Common myeloid progenitor, CD34-positive (primary cell): ENCODE measurements at regions not wholly inside any gene's neighbourhood (a gene's known extent, or its start where the extent isn't known, plus 50 kb on each side); places are given as distances from the start of the nearest gene placed in this dataset.
"Not testable (repeated sequence)": the region's sequence is repeated elsewhere in the genome, so short reads cannot be mapped to it uniquely, and the experiment has no call there.

Source experiments
- CTCF ChIA-PET: fragments of 350-600 bp; sonication (Branson Sonifier 250); formaldehyde crosslinking; loops from one replicate; lab custom pipeline; 2021; ENCODE audit warnings: antibody characterized with exemption; lab: Charles Lee
- POLR2A ChIA-PET: fragments of 350-600 bp; sonication (Branson Sonifier 250); formaldehyde crosslinking; loops from one replicate; lab custom pipeline; 2021; ENCODE audit warnings: antibody characterized with exemption; lab: Charles Lee
- DNase-seq, 3 donors: peaks; one replicate each; pipeline versions ENCODE4 v3.0.0 to v3.0.0-alpha.2; 2013
- H3K27ac ChIP-seq, 2 experiments: 1 replicate in 1 of 2; 2 replicates in 1 of 2; pipeline ENCODE4 v1.7.0; 2013; ENCODE audit warnings: inconsistent platforms in 2 of 2, low read length in 2 of 2, mild to moderate bottlenecking in 2 of 2, low read depth in 1 of 2, moderate library complexity in 1 of 2; ENCODE audit not compliant: severe bottlenecking in 2 of 2, insufficient read depth in 1 of 2, poor library complexity in 1 of 2
- H3K27me3 ChIP-seq, 5 experiments: replicated peaks in 2 of 5; 1 replicate in 3 of 5; 2 replicates in 2 of 5; pipeline versions ENCODE4 v1.6.1 to v1.7.0; 2013; ENCODE audit warnings: low read length in 4 of 5, mild to moderate bottlenecking in 2 of 5, moderate library complexity in 2 of 5, inconsistent platforms in 1 of 5; ENCODE audit not compliant: insufficient read depth in 5 of 5, control insufficient read depth in 4 of 5
- H3K36me3 ChIP-seq, 4 experiments: 1 replicate in 2 of 4; 2 replicates in 2 of 4; pipeline versions ENCODE4 v1.6.1 to v1.7.0; 2013; ENCODE audit warnings: low read length in 3 of 4, control low read depth in 1 of 4, mild to moderate bottlenecking in 1 of 4; ENCODE audit not compliant: control insufficient read depth in 4 of 4, insufficient read depth in 4 of 4
- H3K4me1 ChIP-seq, 4 experiments: 1 replicate in 3 of 4; 2 replicates in 1 of 4; pipeline versions ENCODE4 v1.6.1 to v1.7.1; 2013; ENCODE audit warnings: low read length in 3 of 4, mild to moderate bottlenecking in 3 of 4, control low read depth in 1 of 4, inconsistent platforms in 1 of 4, moderate library complexity in 1 of 4; ENCODE audit not compliant: control insufficient read depth in 4 of 4, insufficient read depth in 4 of 4; ENCODE audit errors: control extremely low read depth in 1 of 4
- H3K4me3 ChIP-seq, 7 experiments: 1 replicate in 4 of 7; 2 replicates in 3 of 7; pipeline versions ENCODE4 v1.5.1 to v1.7.0; 2013; ENCODE audit warnings: mild to moderate bottlenecking in 7 of 7, low read length in 6 of 7, moderate library complexity in 6 of 7, inconsistent platforms in 2 of 7, low read depth in 2 of 7, control low read depth in 1 of 7; ENCODE audit not compliant: insufficient read depth in 4 of 7, control insufficient read depth in 1 of 7; ENCODE audit errors: extremely low read depth in 1 of 7
- H3K9me3 ChIP-seq, 5 experiments: 1 replicate in 4 of 5; 2 replicates in 1 of 5; pipeline versions ENCODE4 v1.6.1 to v1.7.1; 2013; ENCODE audit warnings: low read length in 4 of 5, mild to moderate bottlenecking in 2 of 5, inconsistent platforms in 1 of 5, low read depth in 1 of 5, moderate library complexity in 1 of 5; ENCODE audit not compliant: control insufficient read depth in 4 of 5, insufficient read depth in 2 of 5; ENCODE audit errors: control extremely low read depth in 1 of 5
- WGBS: methylation state at CpG from one replicate; pipeline ENCODE4 v1.1.5; 2013; ENCODE audit not compliant: insufficient coverage; 5-methylcytosine and 5-hydroxymethylcytosine counted together

- H3K4me1 ChIP-seq = peaks cover 0 to 10% (median 3%) of the 10 kb centered on the region in 4 experiments
Observed at GRCh38 chr4:87920478-87920877, 55.0 kb upstream of the SPP1 start.

GRCh38 chr4:87921626-87922479 is 53.7 kb upstream of the SPP1 start:
- CTCF ChIA-PET, H3K36me3 ChIP-seq, H3K27me3 ChIP-seq, H3K27ac ChIP-seq, POLR2A ChIA-PET, H3K9me3 ChIP-seq, DNase-seq, H3K4me3 ChIP-seq: not testable (repeated sequence)
- peaks cover 0 to 10% (median 3%) of the 10 kb centered on the region in 4 experiments for H3K4me1 ChIP-seq
- 81% methylated on average over 6 of the region's 16 CpGs for WGBS

More at GRCh38 chr4:87920478-87920877, 55.0 kb upstream of the SPP1 start:
- Histone ChIP-seq H3K4me3 (no peak overlapping the region), H3K27me3 (no peaks in the 10 kb centered on the region), H3K9me3 (no peaks in the 10 kb centered on the region), H3K27ac (no peak overlapping the region), H3K36me3 (no peaks in the 10 kb centered on the region)
- CTCF ChIA-PET = no interaction called here
- POLR2A ChIA-PET = no interaction called here
- DNase-seq = no peak
- no CpG with 5 or more reads among the region's 2 CpGs for WGBS

GRCh38 chr4:87924146-87924545 is 51.4 kb upstream of the SPP1 start:
- H3K36me3 ChIP-seq, H3K27ac ChIP-seq, H3K27me3 ChIP-seq, DNase-seq, CTCF ChIA-PET, POLR2A ChIA-PET, H3K4me3 ChIP-seq, H3K4me1 ChIP-seq, H3K9me3 ChIP-seq: not testable (repeated sequence)
- WGBS = 100% methylated on average over 4 of the region's 18 CpGs
